Epidermal melanocyte (primary cell): ENCODE measurements at regions not wholly inside any gene's neighbourhood (a gene's known extent, or its start where the extent isn't known, plus 50 kb on each side); places are given as distances from the start of the nearest gene placed in this dataset.

ENCODE experiments used
- DNase-seq: peaks from one replicate; pipeline ENCODE4 v3.0.0; 2011; ENCODE audit warnings: low spot score; ENCODE audit not compliant: insufficient read length

DNA sequence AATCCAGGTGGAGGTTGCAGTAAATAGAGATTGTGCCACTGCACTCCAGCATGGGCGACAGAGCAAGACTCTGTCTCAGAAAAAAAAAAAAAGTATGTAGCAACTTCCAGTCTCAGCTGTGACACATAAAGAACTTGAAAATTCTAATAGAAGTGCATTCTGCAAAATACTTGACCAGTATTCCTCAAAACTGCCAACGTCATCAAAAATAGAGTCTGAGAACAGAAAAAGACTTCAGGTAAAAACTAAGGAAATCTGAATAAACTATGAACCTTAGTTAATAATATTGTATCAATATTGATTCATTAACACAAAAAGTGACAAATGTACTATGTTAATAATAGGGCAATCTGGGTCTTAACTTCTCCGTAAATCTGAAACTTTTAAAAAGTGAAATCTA is 76.7 kb upstream of the WDR75 start:
- DNase-seq: no peak

DNA sequence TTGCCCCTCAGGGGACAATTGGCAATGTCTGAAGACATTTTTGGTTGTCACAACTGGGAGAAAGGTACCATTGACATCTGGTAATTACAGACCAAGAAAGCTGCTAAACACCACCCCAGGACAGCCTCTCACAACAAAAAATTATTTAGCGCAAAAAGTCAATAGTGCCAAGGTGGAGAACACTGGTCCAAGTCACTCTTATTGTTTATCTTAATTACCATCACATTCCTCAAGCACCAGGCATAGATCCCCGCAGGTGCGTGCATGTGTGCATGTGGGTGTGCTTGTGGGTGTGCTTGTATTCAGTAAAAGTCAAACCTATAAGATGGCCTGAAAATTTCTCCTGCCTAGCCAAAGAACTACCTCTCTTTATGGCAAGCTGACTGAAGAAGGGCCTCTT is 74.9 kb upstream of the WDR75 start:
- no peak for DNase-seq

DNA sequence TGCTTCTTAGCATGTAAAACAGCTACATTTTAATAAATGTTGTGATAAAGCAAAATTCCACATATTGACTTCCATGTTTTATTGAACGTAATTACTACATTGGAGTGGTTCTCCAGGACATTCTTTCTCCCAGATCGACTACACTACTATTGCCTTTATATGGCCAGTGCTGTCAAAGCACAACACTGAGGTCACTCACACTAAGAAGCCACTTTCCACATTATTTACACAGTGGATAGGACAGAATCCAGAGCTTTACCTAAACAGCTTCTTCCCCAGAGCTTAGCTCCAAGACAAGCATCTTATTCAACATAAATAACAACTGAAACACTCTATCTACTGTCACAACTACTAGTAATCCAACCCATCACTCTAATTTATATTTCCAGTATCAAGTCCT is 73.9 kb upstream of the WDR75 start:
- DNase-seq: no peak

DNA sequence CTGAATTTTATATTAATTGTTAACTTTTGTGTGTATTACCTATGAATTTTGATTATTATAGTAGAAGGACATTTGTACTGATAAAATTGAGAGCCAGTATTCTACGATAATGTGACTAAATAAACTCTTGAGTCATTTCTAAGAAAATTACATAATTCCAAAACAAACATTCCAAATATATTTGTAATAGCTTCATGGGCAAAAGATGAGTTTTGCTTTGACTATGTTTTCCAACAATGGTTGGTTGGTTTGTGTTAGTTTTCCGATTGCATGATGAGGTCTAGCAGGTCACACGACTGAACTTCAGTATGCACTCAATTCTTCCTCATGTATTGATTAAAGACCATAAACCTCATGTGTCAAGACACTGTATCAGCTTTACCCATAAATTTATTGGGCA is 71.7 kb upstream of the WDR75 start:
- no peak for DNase-seq

- no peak for DNase-seq
Observed at GRCh38 chr2:189370719-189371118, 70.6 kb upstream of the WDR75 start.

DNA sequence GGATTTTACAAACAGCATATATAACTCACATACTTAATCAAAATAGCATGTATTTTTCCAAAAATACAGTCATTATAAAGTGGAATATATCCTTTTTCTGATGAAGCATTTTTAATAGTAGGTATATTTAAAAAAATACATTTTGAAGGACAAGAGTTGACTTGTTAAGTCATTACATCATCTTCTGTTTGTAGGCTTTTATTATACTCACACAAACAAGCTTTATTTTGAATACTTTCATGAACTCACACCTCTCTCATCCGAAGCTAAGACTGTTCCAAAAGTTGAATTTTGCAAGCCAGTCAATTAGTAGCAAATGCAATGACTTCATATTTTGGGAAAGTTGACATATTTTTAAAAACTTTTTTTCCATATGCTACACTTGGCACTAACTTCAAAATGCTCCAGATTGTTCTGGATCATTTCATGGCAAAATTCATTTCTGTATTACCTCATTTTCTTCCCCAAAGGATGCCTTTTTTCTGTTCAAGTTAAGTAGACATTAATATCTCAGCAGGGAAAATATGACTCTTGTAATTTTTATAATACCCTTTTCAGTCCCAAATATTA is 68.5 kb upstream of the WDR75 start:
- no peak for DNase-seq

GRCh38 chr2:189374481-189374880 is 66.8 kb upstream of the WDR75 start:
- DNase-seq: no peak

DNA sequence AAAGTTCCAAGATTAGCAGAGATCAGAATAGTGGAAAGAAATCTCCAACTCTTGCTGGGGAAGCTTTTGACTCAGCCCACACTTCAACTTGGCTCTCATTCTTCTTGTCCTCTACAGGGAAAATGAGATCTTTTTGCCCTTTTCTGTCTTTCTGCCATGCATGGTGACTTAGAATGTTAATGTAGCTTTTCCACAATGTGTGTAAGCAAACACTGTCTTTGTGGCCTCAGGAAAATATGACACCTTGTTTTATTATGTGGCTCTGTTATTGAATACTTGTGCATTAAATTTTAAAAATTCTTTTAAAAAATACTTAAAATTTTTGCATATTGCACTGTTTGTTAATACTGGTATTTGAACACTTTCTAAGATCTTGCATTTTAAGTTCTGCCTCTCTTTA is 65.4 kb upstream of the WDR75 start:
- DNase-seq: no peak

DNA sequence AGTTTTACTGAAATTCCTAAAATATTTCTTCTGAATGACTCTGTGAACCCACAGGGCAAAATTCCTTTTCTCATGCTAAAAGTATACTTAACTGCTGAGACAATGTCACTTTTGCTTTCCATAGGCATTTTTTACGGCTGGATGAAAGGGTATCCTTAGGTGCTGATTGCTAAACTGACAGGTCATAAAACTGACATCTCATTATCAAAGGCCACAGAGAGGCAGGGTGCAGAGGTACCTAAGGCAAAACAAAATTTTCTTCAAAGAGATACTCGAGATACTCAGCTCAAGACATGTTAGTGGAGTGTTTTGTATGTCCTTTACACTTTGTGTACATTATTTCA is 62.0 kb upstream of the WDR75 start:
- DNase-seq: no peak

GRCh38 chr2:189379731-189380261 is 61.5 kb upstream of the WDR75 start:
- no peak for DNase-seq

- no peak for DNase-seq
Observed at GRCh38 chr2:189382668-189383067, 58.6 kb upstream of the WDR75 start.

DNA sequence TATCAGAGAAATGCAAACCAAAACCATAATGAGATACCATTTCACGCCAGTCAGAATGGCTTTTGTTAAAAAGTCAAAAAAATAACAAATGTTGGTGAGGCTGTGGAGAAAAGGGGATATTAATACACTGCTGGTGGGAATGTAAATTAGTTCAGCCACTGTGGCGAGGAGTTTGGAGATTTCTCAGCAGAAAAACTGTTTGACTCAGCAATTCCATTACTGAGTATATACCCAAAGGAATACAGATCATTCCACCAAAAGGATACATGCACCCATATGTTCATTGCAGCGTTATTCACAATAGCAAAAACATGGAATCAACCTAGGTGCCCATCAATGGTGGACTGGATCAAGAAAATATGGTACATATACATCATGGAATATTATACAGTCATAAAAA is 54.5 kb upstream of the WDR75 start:
- no peak for DNase-seq

DNA sequence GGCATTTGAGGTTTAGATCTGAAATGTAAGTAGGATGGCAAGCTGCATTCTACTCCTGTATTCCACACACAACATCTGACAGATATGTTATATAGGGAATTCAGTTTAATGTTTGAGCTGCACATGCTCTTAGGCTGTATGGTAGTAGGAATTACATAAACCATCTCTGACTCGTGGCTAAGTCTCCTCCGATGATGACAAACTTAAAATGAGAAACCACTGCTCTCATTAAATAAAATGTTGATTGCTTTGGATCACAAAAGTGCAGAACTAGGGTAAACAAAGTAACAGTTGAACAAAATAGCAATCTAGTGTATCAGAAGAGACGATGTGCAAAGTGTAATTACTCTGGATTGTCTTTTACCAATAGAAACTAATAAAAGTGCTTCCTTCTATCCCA is 50.1 kb upstream of the WDR75 start:
- DNase-seq: no peak
